Pancreas (tissue), 10 donors: ENCODE measurements at regions not wholly inside any gene's neighbourhood (a gene's known extent, or its start where the extent isn't known, plus 50 kb on each side); places are given as distances from the start of the nearest gene placed in this dataset.
A peak's percentile ranks its signal among the peaks of the same experiment; 100 is the strongest.

Experiments
- ATAC-seq, 4 donors: fragments of 200-7000 bp; cut with Tn5 transposase; one replicate each; pipeline versions ENCODE4 v1.8.0 to v1.9.1; 2020; ENCODE audit warnings: mild to moderate bottlenecking in 4 of 4, moderate library complexity in 4 of 4
- DNase-seq, 6 donors: peaks; one replicate each; pipeline ENCODE4 v3.0.0-alpha.2; 2020
- FAIRE-seq: peaks from 2 replicates; lab custom pipeline; 2012; peaks lifted over from hg19 to GRCh38; lab: Jason Lieb, UNC
- H3K27ac ChIP-seq, 4 donors: fragments of 200-600 bp; sonication (generic); 1 replicate in 3 of 4; 2 replicates in 1 of 4; pipeline versions ENCODE4 v1.5.0 to v1.8.0; 2020
- H3K27me3 ChIP-seq, 4 donors: fragments of 200-600 bp; one replicate each; pipeline ENCODE4 v1.8.0; 2021
- H3K36me3 ChIP-seq, 3 donors: fragments of 200-600 bp; sonication (generic) in 1 of 3; one replicate each; pipeline versions ENCODE4 v1.5.0 to v1.8.0; 2020 to 2021
- H3K4me1 ChIP-seq, 3 donors: fragments of 200-600 bp; one replicate each; pipeline ENCODE4 v1.8.0; 2021
- H3K4me3 ChIP-seq, 4 donors: fragments of 200-600 bp; sonication (generic) in 2 of 4; one replicate each; pipeline versions ENCODE4 v1.5.0 to v1.8.0; 2020 to 2021
- H3K9me3 ChIP-seq, 4 donors: fragments of 200-600 bp; one replicate each; pipeline ENCODE4 v1.8.0; 2021
- WGBS, 2 donors: extraction: QIAGEN DNeasy Blood & Tissue Kit; methylation state at CpG; one replicate each; pipeline ENCODE4 v1.1.7; 2013; 5-methylcytosine and 5-hydroxymethylcytosine counted together
- intact Hi-C, 3 donors: fragments of 100-400 bp; cut with DNase I; formaldehyde crosslinking; loops; one replicate each; pipeline versions ENCODE4 v1.11.1 to v1.14.2; 2022
- TF ChIP-seq, protein P1 (sequence below), 4 donors: fragments of 200-600 bp; sonication (generic) in 3 of 4; IDR thresholded peaks; one replicate each; pipeline versions ENCODE4 v1.5.0 to v1.8.0; 2021; ENCODE audit warnings: antibody characterized with exemption in 4 of 4
- donor health status: healthy with polysubstance abuse.
- donor health status: DM: no; HTN: no; CAD: no; lungs with moderate emphysema.
- donor health status: DM: no; HTN: no; CAD: no.
- donor health status: control.
- donor health status: control.
- donor health status: Bipolar disorder and iron deficiency.
- donor health status: DM: yes; HTN: yes; CAD: no.
- donor health status: DM: no; HTN: no; CAD: no.
- donor health status: DM: no; HTN: no; CAD: no.
- donor health status: DM: yes; HTN: yes; CAD: no.

DNA sequence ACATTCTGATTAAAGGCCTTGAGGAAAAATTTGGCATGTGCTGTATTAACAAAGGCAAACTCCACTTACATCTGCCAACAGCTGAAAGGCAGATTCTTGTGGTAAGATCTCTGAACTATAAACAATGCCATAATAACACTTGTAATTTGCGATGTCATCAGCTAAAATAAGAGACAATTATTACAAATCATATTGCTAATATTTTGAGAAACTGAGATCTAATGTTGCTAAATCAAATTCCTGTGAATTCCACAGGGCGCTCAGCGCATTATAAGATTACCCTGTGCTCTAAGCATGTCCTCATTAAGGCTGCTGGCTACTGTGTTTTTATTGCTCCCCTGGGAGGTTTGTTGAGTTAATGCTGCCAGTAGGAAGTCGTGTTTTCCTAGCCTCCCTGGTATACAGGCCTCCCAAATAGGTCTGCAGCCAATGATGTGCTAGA, 244.8 kb downstream of the DACT1 start:
- Histone ChIP-seq H3K4me1 (no peaks in the 10 kb centered on the region), H3K27ac (no peak overlapping the region), H3K27me3 (no peaks in the 10 kb centered on the region), H3K9me3 (no peaks in the 10 kb centered on the region), H3K36me3 (no peaks in the 10 kb centered on the region), H3K4me3 (no peak overlapping the region)
- DNase-seq (no peak), ATAC-seq (peak in 1 of 4 donors; percentile 60), FAIRE-seq (no peak)
- 51 to 66% methylated on average over 4 of the region's 4 CpGs for WGBS, 2 donors
- intact Hi-C loops: no loop called here
- TF ChIP-seq, protein P1, sequence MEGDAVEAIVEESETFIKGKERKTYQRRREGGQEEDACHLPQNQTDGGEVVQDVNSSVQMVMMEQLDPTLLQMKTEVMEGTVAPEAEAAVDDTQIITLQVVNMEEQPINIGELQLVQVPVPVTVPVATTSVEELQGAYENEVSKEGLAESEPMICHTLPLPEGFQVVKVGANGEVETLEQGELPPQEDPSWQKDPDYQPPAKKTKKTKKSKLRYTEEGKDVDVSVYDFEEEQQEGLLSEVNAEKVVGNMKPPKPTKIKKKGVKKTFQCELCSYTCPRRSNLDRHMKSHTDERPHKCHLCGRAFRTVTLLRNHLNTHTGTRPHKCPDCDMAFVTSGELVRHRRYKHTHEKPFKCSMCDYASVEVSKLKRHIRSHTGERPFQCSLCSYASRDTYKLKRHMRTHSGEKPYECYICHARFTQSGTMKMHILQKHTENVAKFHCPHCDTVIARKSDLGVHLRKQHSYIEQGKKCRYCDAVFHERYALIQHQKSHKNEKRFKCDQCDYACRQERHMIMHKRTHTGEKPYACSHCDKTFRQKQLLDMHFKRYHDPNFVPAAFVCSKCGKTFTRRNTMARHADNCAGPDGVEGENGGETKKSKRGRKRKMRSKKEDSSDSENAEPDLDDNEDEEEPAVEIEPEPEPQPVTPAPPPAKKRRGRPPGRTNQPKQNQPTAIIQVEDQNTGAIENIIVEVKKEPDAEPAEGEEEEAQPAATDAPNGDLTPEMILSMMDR (IDR thresholded peaks at IDR 0.05): no peak

DNA sequence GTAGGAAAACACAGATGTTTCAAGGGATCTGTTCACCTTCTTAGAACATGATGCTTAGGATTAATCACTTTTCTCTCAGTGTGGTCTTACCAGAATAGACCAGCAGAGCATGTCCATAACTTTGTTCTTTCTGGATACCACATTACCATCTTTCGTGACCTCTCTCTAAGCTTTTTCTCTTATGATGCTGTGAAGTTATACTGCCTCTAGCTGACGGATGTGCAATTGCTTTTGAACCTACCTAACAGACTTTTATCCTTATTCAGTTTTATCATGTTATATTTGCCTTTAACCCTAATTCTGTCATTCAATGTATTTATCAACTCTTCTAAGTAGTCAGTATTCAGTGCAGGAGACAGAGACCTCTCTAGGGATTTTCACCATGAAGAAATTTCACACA, 246.7 kb downstream of the DACT1 start:
- H3K9me3 ChIP-seq: no peaks in the 10 kb centered on the region
- no peak for ATAC-seq
- whole genome bisulfite sequencing, 2 donors: 67 to 70% methylated on average over 2 of the region's 2 CpGs
- TF ChIP-seq, protein P1 (IDR thresholded peaks at IDR 0.05): no peak
- no peak overlapping the region for H3K4me3 ChIP-seq
- no peaks in the 10 kb centered on the region for H3K27me3 ChIP-seq
- intact Hi-C loops: no loop called here
- no peak for DNase-seq
- no peaks in the 10 kb centered on the region for H3K4me1 ChIP-seq
- H3K27ac ChIP-seq: no peak overlapping the region
- FAIRE-seq: no peak
- H3K36me3 ChIP-seq: no peaks in the 10 kb centered on the region

DNA sequence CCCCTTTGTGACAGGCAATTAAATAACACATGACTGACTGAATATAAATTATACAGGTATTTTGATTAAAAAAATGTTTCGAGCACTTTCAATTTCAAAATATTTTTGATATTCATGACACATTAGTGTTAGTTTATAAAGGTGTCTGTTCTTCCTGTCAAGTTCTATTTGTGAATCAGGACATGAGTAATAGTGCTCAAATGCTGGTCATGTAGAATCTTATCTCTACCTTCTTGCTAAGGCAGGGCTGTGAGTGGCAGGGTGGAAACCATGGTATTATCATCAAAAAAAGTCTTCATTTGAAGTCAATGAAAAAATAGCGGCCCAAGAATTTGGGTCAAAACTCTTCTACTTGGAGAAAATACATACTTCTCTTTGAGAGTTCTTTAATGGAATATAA, 250.2 kb downstream of the DACT1 start:
- TF ChIP-seq, protein P1 (IDR thresholded peaks at IDR 0.05): no peak
- Histone ChIP-seq H3K27me3 (no peaks in the 10 kb centered on the region), H3K4me1 (no peaks in the 10 kb centered on the region), H3K27ac (no peak overlapping the region), H3K36me3 (no peaks in the 10 kb centered on the region), H3K9me3 (no peaks in the 10 kb centered on the region), H3K4me3 (no peak overlapping the region)
- no peak for FAIRE-seq
- no peak for ATAC-seq
- intact Hi-C loops: no loop called here
- DNase-seq: no peak
- 79 to 83% methylated on average over 2 of the region's 2 CpGs for WGBS, 2 donors

DNA sequence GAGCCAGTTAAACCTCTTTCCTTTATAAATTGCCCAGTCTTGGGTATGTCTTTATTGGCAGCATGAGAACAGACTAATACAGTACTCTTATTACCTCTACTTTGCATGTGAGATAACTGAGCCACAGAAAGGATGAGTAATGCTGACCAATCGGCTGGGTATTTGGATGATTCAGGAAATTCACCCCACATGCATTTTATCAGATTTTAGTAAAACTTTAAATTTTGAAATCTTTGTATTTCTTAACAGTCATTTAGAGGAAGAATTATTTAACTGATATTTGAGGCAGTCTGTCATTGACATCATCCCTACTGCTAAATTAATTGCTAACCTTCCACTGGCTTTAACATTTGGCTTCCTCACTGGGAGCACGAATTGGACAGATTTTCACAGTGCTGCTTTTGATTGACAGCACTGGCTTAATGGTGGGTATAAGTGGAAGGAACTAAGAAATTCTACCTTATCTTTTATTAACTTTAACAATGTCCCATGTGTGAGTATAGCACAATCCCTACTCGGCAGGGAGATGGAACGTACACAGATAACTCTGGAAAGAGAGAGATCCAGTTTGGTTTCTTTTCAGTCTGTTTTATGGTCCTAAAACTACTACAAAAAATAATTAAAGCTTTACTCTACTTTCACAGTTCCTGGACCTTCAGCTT, 261.0 kb downstream of the DACT1 start:
- ATAC-seq: peak in 2 of 4 donors; percentile 62
- no peak for FAIRE-seq
- no peak for DNase-seq
- no peaks in the 10 kb centered on the region for H3K4me1 ChIP-seq
- H3K4me3 ChIP-seq: no peak overlapping the region
- H3K36me3 ChIP-seq: no peaks in the 10 kb centered on the region
- intact Hi-C loops: no loop called here
- TF ChIP-seq, protein P1 (IDR thresholded peaks at IDR 0.05): no peak
- H3K9me3 ChIP-seq: no peaks in the 10 kb centered on the region
- H3K27me3 ChIP-seq: no peaks in the 10 kb centered on the region
- H3K27ac ChIP-seq: no peak overlapping the region
- 60 to 66% methylated on average over 4 of the region's 4 CpGs for WGBS, 2 donors

DNA sequence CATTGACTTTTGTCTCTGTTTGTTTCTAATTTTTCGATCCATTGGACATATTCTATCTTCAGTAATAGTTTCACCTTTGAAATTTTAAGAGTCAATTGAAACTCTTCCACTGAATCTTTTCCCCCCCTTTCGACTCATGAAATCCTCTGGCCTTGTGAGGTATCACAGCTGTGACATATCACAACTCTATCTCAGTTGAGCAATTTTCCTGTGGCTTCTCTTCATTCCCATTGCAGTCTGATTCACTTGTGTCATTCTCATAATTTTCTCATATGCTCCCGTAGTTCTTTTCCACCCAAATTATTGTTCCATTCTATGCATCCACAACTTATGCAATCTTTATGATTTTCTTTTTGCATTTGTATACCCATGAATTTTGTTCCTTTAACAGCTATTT, 261.6 kb downstream of the DACT1 start:
- DNase-seq (no peak), FAIRE-seq (no peak), ATAC-seq (peak in 2 of 4 donors; percentile 55 to 56)
- intact Hi-C loops: no loop called here
- Histone ChIP-seq H3K4me3 (no peak overlapping the region), H3K27me3 (no peaks in the 10 kb centered on the region), H3K36me3 (no peaks in the 10 kb centered on the region), H3K27ac (no peak overlapping the region), H3K9me3 (no peaks in the 10 kb centered on the region), H3K4me1 (no peaks in the 10 kb centered on the region)
- TF ChIP-seq, protein P1 (IDR thresholded peaks at IDR 0.05): no peak
- WGBS, 2 donors: 55 to 72% methylated on average over 3 of the region's 3 CpGs
